GM20431 (cell line): ENCODE measurements at regions not wholly inside any gene's neighbourhood (a gene's known extent, or its start where the extent isn't known, plus 50 kb on each side); places are given as distances from the start of the nearest gene placed in this dataset.

Source experiments
- in situ Hi-C: fragments of 300-500 bp; cut with MseI, MboI; formaldehyde crosslinking; loops from one replicate; pipeline ENCODE4 v1.15.0; 2020; ENCODE audit warnings: low sequenced_read_pairs; ENCODE audit not compliant: unreplicated experiment

- in situ Hi-C loops: no loop called here
Observed at GRCh38 chr9:27848315-27848714, 275.0 kb upstream of the C9orf72 start.

- in situ Hi-C loops: no loop called here
Observed at GRCh38 chr9:27851858-27852257, 278.6 kb upstream of the C9orf72 start.

GRCh38 chr9:27853529-27853928, 280.2 kb upstream of the C9orf72 start:
- in situ Hi-C loops: no loop called here

GRCh38 chr9:27856054-27856453, 282.8 kb upstream of the C9orf72 start:
- in situ Hi-C loops: no loop called here

GRCh38 chr9:27856748-27857147, 283.5 kb upstream of the C9orf72 start:
- in situ Hi-C loops: no loop called here

- in situ Hi-C loops: no loop called here
Observed at GRCh38 chr9:27861887-27862286, 288.6 kb upstream of the C9orf72 start.

- in situ Hi-C loops: no loop called here
Observed at GRCh38 chr9:27864644-27865438, 291.6 kb upstream of the C9orf72 start.

GRCh38 chr9:27866741-27867140, 293.5 kb upstream of the C9orf72 start:
- in situ Hi-C loops: no loop called here

- in situ Hi-C loops: no loop called here
Observed at GRCh38 chr9:27870404-27870803, 297.1 kb upstream of the C9orf72 start.

- in situ Hi-C loops: no loop called here
Observed at GRCh38 chr9:27880156-27880555, 306.9 kb upstream of the C9orf72 start.

- in situ Hi-C loops: no loop called here
Observed at GRCh38 chr9:27880635-27881034, 307.4 kb upstream of the C9orf72 start.

GRCh38 chr9:27888661-27889295, 315.5 kb upstream of the C9orf72 start:
- in situ Hi-C loops: no loop called here

- in situ Hi-C loops: no loop called here
Observed at GRCh38 chr9:27924502-27924901, 351.2 kb upstream of the C9orf72 start.

- in situ Hi-C loops: no loop called here
Observed at GRCh38 chr9:27925815-27926214, 352.5 kb upstream of the C9orf72 start.

- in situ Hi-C loops: no loop called here
Observed at GRCh38 chr9:27929841-27930240, 356.6 kb upstream of the C9orf72 start.

GRCh38 chr9:27933210-27934025, 360.1 kb upstream of the C9orf72 start:
- in situ Hi-C loops: no loop called here

GRCh38 chr9:27934471-27934870, 361.2 kb upstream of the C9orf72 start:
- in situ Hi-C loops: no loop called here

GRCh38 chr9:27939186-27939585, 365.9 kb upstream of the C9orf72 start:
- in situ Hi-C loops: no loop called here

- in situ Hi-C loops: no loop called here
Observed at GRCh38 chr9:27940535-27940934, 367.3 kb upstream of the C9orf72 start.

- in situ Hi-C loops: no loop called here
Observed at GRCh38 chr9:27943501-27943900, 370.2 kb upstream of the C9orf72 start.

GRCh38 chr9:27945386-27945785, 372.1 kb upstream of the C9orf72 start:
- in situ Hi-C loops: no loop called here
